GM23338 (cell line): ENCODE measurements at regions not wholly inside any gene's neighbourhood (a gene's known extent, or its start where the extent isn't known, plus 50 kb on each side); places are given as distances from the start of the nearest gene placed in this dataset.

ENCODE experiments used
- ATAC-seq: fragments of 200-7000 bp; cut with Tn5 transposase; 3 replicates; pipeline ENCODE4 v1.9.1; 2020
- DNase-seq: peaks from one replicate; pipeline ENCODE4 v3.0.0-alpha.2; 2015; ENCODE audit warnings: low spot score
- H2AFZ ChIP-seq: fragments of 200-600 bp; sonication (generic); 2 replicates; pipeline ENCODE4 v1.8.0; 2016; ENCODE audit warnings: antibody characterized with exemption, mild to moderate bottlenecking, moderate library complexity
- H3F3A ChIP-seq: fragments of 200-600 bp; sonication (generic); replicated peaks from 2 replicates; pipeline ENCODE4 v1.8.0; 2017; ENCODE audit warnings: antibody characterized with exemption, mixed run types, low read depth
- H3K27ac ChIP-seq: fragments of 200-600 bp; sonication (generic); 2 replicates; pipeline ENCODE4 v1.6.1; 2016; ENCODE audit warnings: low read depth
- H3K27me3 ChIP-seq: fragments of 200-600 bp; sonication (generic); 2 replicates; pipeline ENCODE4 v1.8.0; 2016; ENCODE audit warnings: mild to moderate bottlenecking, mixed run types, moderate library complexity; ENCODE audit not compliant: insufficient read depth
- H3K36me3 ChIP-seq: fragments of 200-600 bp; sonication (generic); 2 replicates; pipeline ENCODE4 v1.8.0; 2016; ENCODE audit warnings: mild to moderate bottlenecking; ENCODE audit not compliant: insufficient read depth
- H3K4me1 ChIP-seq: fragments of 200-600 bp; sonication (generic); 2 replicates; pipeline ENCODE4 v1.8.0; 2016; ENCODE audit warnings: mild to moderate bottlenecking, moderate library complexity; ENCODE audit not compliant: insufficient read depth
- H3K4me2 ChIP-seq: fragments of 200-600 bp; sonication (generic); 2 replicates; pipeline ENCODE4 v1.7.1; 2017; ENCODE audit warnings: mixed run types
- H3K4me3 ChIP-seq: fragments of 200-600 bp; sonication (generic); 2 replicates; pipeline ENCODE4 v1.6.1; 2016; ENCODE audit warnings: mixed run types
- H3K79me2 ChIP-seq: fragments of 200-600 bp; sonication (generic); replicated peaks from 2 replicates; pipeline ENCODE4 v1.8.0; 2017; ENCODE audit warnings: mild to moderate bottlenecking; ENCODE audit not compliant: insufficient read depth
- H3K9me2 ChIP-seq: fragments of 200-600 bp; sonication (generic); 2 replicates; pipeline ENCODE4 v1.8.0; 2017; ENCODE audit not compliant: insufficient read depth
- H4K20me1 ChIP-seq: fragments of 200-600 bp; sonication (generic); replicated peaks from 2 replicates; pipeline ENCODE4 v1.8.0; 2017; ENCODE audit warnings: mild to moderate bottlenecking; ENCODE audit not compliant: insufficient read depth
- H3K27ac Mint-ChIP-seq: 2 replicates; pipeline ENCODE4 v1.8.0; 2020; ENCODE audit warnings: inconsistent platforms, mild to moderate bottlenecking, moderate library complexity, mixed read lengths
- H3K27me3 Mint-ChIP-seq: 3 replicates; pipeline ENCODE4 v1.8.0; 2022; ENCODE audit warnings: low read depth, mild to moderate bottlenecking, moderate library complexity, mixed read lengths, inconsistent platforms; ENCODE audit not compliant: insufficient read depth, poor library complexity
- H3K36me3 Mint-ChIP-seq: 3 replicates; pipeline ENCODE4 v1.8.0; 2021; ENCODE audit warnings: low read depth, mild to moderate bottlenecking, inconsistent platforms, moderate library complexity, mixed read lengths
- H3K4me1 Mint-ChIP-seq: 3 replicates; pipeline ENCODE4 v1.8.0; 2020; ENCODE audit warnings: mild to moderate bottlenecking, inconsistent platforms, mixed read lengths
- H3K4me3 Mint-ChIP-seq: 3 replicates; pipeline ENCODE4 v1.8.0; 2021; ENCODE audit warnings: moderate library complexity, mild to moderate bottlenecking, inconsistent platforms, mixed read lengths
- H3K9me3 Mint-ChIP-seq: 3 replicates; pipeline ENCODE4 v1.8.0; 2020; ENCODE audit warnings: moderate library complexity, mild to moderate bottlenecking, inconsistent platforms, mixed read lengths
- CREB1 ChIP-seq: fragments of 250-450 bp; sonication (Bioruptor Pico); IDR thresholded peaks from 2 replicates; pipeline ENCODE4 v1.5.0; 2020; ENCODE audit warnings: low read depth, mild to moderate bottlenecking, moderate library complexity
- EZH2 ChIP-seq: fragments of 200-600 bp; sonication (generic); IDR thresholded peaks from one replicate; pipeline ENCODE4 v1.8.0; 2017; ENCODE audit warnings: antibody characterized with exemption, mild to moderate bottlenecking, low read depth; ENCODE audit not compliant: unreplicated experiment
- EZH2phosphoT487 ChIP-seq: fragments of 200-600 bp; sonication (generic); IDR thresholded peaks from one replicate; pipeline ENCODE4 v1.8.1; 2018; ENCODE audit warnings: antibody characterized with exemption; ENCODE audit not compliant: unreplicated experiment
- JUNB ChIP-seq: IDR thresholded peaks from one replicate; pipeline ENCODE4 v1.6.1; 2016; ENCODE audit warnings: antibody characterized with exemption; ENCODE audit not compliant: unreplicated experiment
- NANOG ChIP-seq: IDR thresholded peaks from 2 replicates; pipeline ENCODE4 v1.6.1; 2016; ENCODE audit warnings: antibody characterized with exemption, borderline replicate concordance
- POLR2AphosphoS5 ChIP-seq: IDR thresholded peaks from 2 replicates; pipeline ENCODE4 v1.6.1; 2016; ENCODE audit warnings: antibody characterized with exemption, low read depth
- STAT1 ChIP-seq: IDR thresholded peaks from one replicate; pipeline ENCODE4 v1.6.1; 2016; ENCODE audit warnings: antibody characterized with exemption; ENCODE audit not compliant: unreplicated experiment
- ZNF114 ChIP-seq: fragments of 250-450 bp; sonication (Bioruptor Pico); IDR thresholded peaks from 2 replicates; pipeline ENCODE4 v1.5.0; 2020; ENCODE audit warnings: mild to moderate bottlenecking, moderate library complexity
- ZNF331 ChIP-seq: fragments of 250-450 bp; sonication (Bioruptor Pico); IDR thresholded peaks from 2 replicates; pipeline ENCODE4 v1.5.0; 2020; ENCODE audit warnings: low read depth, mild to moderate bottlenecking, moderate library complexity
- TF ChIP-seq, protein P1 (sequence below), 2 experiments: fragments of 200-600 bp in 1 of 2; sonication (generic) in 1 of 2; conservative IDR thresholded peaks; 2 replicates each; pipeline versions ENCODE4 v1.5.1 to v1.6.1; 2016 to 2017; ENCODE audit warnings: antibody characterized with exemption in 2 of 2, low read depth in 2 of 2, mild to moderate bottlenecking in 2 of 2, moderate library complexity in 1 of 2
- TF ChIP-seq, protein P2 (sequence below): fragments of 250-450 bp; sonication (Bioruptor Pico); IDR thresholded peaks from 2 replicates; pipeline ENCODE4 v1.5.0; 2020; ENCODE audit warnings: mild to moderate bottlenecking, moderate library complexity
- TF ChIP-seq, protein P3 (sequence below): IDR thresholded peaks from 2 replicates; pipeline ENCODE4 v1.6.1; 2016; ENCODE audit warnings: antibody characterized with exemption
- TF ChIP-seq, protein P4 (sequence below): IDR thresholded peaks from one replicate; pipeline ENCODE4 v1.6.1; 2018; ENCODE audit warnings: antibody characterized with exemption; ENCODE audit not compliant: unreplicated experiment

DNA sequence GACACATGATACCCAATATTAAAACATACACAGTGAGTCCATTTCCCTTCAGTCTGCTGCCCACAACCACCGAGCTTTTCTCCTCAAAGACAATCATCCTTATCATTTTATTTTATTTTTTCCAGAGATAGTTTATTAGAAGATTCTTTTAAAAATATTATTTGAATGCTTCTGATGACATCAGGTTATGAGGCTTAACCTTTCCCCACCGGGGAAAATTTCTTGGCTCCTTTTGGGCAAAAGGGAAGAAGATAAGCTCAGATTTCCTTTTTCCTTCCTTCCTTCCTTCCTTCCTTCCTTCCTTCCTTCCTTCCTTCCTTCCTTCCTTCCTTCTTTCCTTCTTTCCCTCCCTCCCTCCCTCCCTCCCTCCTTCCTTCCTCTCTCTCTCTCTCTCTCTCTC, 149.5 kb upstream of the CITED2 start:
- no peaks in the 10 kb centered on the region for H3K4me1 Mint-ChIP-seq
- peaks cover 3% of the 10 kb centered on the region for H3K27me3 Mint-ChIP-seq
- H3K9me2 ChIP-seq = peaks cover 9% of the 10 kb centered on the region
- no peaks in the 10 kb centered on the region for H3F3A ChIP-seq
- no peaks in the 10 kb centered on the region for H3K4me1 ChIP-seq
- H3K4me3 ChIP-seq = no peak overlapping the region
- no peak overlapping the region for H3K4me2 ChIP-seq
- no peaks in the 10 kb centered on the region for H4K20me1 ChIP-seq
- H3K4me3 Mint-ChIP-seq = no peak overlapping the region
- H2AFZ ChIP-seq = no peak overlapping the region
- no peak for TF ChIP-seq POLR2AphosphoS5
- no peak for TF ChIP-seq ZNF114 (CRISPR knock-in tag)
- TF ChIP-seq, protein P1, sequence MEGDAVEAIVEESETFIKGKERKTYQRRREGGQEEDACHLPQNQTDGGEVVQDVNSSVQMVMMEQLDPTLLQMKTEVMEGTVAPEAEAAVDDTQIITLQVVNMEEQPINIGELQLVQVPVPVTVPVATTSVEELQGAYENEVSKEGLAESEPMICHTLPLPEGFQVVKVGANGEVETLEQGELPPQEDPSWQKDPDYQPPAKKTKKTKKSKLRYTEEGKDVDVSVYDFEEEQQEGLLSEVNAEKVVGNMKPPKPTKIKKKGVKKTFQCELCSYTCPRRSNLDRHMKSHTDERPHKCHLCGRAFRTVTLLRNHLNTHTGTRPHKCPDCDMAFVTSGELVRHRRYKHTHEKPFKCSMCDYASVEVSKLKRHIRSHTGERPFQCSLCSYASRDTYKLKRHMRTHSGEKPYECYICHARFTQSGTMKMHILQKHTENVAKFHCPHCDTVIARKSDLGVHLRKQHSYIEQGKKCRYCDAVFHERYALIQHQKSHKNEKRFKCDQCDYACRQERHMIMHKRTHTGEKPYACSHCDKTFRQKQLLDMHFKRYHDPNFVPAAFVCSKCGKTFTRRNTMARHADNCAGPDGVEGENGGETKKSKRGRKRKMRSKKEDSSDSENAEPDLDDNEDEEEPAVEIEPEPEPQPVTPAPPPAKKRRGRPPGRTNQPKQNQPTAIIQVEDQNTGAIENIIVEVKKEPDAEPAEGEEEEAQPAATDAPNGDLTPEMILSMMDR (conservative IDR thresholded peaks at IDR 0.05; ENCODE audit: low read depth in 2 of 2) = no peak
- no peak for TF ChIP-seq EZH2
- TF ChIP-seq, protein P2, sequence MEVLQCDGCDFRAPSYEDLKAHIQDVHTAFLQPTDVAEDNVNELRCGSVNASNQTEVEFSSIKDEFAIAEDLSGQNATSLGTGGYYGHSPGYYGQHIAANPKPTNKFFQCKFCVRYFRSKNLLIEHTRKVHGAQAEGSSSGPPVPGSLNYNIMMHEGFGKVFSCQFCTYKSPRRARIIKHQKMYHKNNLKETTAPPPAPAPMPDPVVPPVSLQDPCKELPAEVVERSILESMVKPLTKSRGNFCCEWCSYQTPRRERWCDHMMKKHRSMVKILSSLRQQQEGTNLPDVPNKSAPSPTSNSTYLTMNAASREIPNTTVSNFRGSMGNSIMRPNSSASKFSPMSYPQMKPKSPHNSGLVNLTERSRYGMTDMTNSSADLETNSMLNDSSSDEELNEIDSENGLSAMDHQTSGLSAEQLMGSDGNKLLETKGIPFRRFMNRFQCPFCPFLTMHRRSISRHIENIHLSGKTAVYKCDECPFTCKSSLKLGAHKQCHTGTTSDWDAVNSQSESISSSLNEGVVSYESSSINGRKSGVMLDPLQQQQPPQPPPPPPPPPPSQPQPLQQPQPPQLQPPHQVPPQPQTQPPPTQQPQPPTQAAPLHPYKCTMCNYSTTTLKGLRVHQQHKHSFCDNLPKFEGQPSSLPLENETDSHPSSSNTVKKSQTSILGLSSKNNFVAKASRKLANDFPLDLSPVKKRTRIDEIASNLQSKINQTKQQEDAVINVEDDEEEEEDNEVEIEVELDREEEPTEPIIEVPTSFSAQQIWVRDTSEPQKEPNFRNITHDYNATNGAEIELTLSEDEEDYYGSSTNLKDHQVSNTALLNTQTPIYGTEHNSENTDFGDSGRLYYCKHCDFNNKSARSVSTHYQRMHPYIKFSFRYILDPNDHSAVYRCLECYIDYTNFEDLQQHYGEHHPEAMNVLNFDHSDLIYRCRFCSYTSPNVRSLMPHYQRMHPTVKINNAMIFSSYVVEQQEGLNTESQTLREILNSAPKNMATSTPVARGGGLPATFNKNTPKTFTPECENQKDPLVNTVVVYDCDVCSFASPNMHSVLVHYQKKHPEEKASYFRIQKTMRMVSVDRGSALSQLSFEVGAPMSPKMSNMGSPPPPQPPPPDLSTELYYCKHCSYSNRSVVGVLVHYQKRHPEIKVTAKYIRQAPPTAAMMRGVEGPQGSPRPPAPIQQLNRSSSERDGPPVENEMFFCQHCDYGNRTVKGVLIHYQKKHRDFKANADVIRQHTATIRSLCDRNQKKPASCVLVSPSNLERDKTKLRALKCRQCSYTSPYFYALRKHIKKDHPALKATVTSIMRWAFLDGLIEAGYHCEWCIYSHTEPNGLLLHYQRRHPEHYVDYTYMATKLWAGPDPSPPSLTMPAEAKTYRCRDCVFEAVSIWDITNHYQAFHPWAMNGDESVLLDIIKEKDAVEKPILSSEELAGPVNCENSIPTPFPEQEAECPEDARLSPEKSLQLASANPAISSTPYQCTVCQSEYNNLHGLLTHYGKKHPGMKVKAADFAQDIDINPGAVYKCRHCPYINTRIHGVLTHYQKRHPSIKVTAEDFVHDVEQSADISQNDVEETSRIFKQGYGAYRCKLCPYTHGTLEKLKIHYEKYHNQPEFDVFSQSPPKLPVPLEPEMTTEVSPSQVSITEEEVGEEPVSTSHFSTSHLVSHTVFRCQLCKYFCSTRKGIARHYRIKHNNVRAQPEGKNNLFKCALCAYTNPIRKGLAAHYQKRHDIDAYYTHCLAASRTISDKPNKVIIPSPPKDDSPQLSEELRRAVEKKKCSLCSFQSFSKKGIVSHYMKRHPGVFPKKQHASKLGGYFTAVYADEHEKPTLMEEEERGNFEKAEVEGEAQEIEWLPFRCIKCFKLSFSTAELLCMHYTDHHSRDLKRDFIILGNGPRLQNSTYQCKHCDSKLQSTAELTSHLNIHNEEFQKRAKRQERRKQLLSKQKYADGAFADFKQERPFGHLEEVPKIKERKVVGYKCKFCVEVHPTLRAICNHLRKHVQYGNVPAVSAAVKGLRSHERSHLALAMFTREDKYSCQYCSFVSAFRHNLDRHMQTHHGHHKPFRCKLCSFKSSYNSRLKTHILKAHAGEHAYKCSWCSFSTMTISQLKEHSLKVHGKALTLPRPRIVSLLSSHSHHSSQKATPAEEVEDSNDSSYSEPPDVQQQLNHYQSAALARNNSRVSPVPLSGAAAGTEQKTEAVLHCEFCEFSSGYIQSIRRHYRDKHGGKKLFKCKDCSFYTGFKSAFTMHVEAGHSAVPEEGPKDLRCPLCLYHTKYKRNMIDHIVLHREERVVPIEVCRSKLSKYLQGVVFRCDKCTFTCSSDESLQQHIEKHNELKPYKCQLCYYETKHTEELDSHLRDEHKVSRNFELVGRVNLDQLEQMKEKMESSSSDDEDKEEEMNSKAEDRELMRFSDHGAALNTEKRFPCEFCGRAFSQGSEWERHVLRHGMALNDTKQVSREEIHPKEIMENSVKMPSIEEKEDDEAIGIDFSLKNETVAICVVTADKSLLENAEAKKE (CRISPR knock-in tag) = no peak
- no peak for TF ChIP-seq EZH2phosphoT487
- TF ChIP-seq ZNF331 = no peak
- no peak for TF ChIP-seq STAT1
- TF ChIP-seq JUNB = no peak
- TF ChIP-seq, protein P3, sequence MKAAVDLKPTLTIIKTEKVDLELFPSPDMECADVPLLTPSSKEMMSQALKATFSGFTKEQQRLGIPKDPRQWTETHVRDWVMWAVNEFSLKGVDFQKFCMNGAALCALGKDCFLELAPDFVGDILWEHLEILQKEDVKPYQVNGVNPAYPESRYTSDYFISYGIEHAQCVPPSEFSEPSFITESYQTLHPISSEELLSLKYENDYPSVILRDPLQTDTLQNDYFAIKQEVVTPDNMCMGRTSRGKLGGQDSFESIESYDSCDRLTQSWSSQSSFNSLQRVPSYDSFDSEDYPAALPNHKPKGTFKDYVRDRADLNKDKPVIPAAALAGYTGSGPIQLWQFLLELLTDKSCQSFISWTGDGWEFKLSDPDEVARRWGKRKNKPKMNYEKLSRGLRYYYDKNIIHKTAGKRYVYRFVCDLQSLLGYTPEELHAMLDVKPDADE = no peak
- TF ChIP-seq NANOG = no peak
- TF ChIP-seq, protein P4, sequence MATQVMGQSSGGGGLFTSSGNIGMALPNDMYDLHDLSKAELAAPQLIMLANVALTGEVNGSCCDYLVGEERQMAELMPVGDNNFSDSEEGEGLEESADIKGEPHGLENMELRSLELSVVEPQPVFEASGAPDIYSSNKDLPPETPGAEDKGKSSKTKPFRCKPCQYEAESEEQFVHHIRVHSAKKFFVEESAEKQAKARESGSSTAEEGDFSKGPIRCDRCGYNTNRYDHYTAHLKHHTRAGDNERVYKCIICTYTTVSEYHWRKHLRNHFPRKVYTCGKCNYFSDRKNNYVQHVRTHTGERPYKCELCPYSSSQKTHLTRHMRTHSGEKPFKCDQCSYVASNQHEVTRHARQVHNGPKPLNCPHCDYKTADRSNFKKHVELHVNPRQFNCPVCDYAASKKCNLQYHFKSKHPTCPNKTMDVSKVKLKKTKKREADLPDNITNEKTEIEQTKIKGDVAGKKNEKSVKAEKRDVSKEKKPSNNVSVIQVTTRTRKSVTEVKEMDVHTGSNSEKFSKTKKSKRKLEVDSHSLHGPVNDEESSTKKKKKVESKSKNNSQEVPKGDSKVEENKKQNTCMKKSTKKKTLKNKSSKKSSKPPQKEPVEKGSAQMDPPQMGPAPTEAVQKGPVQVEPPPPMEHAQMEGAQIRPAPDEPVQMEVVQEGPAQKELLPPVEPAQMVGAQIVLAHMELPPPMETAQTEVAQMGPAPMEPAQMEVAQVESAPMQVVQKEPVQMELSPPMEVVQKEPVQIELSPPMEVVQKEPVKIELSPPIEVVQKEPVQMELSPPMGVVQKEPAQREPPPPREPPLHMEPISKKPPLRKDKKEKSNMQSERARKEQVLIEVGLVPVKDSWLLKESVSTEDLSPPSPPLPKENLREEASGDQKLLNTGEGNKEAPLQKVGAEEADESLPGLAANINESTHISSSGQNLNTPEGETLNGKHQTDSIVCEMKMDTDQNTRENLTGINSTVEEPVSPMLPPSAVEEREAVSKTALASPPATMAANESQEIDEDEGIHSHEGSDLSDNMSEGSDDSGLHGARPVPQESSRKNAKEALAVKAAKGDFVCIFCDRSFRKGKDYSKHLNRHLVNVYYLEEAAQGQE = no peak
- TF ChIP-seq CREB1 (CRISPR knock-in tag) = no peak
- H3K27ac Mint-ChIP-seq = no peak overlapping the region
- H3K79me2 ChIP-seq = no peaks in the 10 kb centered on the region
- no peak for ATAC-seq
- H3K36me3 ChIP-seq = no peaks in the 10 kb centered on the region
- no peaks in the 10 kb centered on the region for H3K27me3 ChIP-seq
- no peaks in the 10 kb centered on the region; the same call in 2 of the 3 replicates for H3K36me3 Mint-ChIP-seq
- no peaks in the 10 kb centered on the region; the same call in 2 of the 3 replicates for H3K9me3 Mint-ChIP-seq
- H3K27ac ChIP-seq = no peak overlapping the region
- DNase-seq = no peak
